ENCODE measurements at regions not wholly inside any gene's neighbourhood (a gene's known extent, or its start where the extent isn't known, plus 50 kb on each side); places are given as distances from the start of the nearest gene placed in this dataset.

DNA sequence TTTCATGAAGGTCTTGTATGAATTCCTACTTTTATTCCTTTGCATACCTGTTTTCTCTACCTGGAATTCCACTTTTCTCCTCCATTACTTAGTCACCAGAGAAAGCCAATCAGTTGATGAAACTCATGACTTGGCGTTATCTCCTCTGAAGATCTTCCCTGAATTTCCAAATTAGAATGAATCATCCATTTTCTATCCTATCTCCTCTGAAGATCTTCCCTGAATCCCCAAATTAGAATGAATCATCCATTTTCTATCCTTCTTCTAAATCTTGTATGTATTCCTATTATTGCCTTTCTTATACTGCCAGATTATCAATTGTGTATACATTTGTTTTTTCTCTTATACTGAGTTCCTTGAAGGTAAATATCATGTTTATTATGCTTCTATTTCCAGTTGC is 440.4 kb downstream of the CCDC85A start:
- no peak for ATAC-seq

DNA sequence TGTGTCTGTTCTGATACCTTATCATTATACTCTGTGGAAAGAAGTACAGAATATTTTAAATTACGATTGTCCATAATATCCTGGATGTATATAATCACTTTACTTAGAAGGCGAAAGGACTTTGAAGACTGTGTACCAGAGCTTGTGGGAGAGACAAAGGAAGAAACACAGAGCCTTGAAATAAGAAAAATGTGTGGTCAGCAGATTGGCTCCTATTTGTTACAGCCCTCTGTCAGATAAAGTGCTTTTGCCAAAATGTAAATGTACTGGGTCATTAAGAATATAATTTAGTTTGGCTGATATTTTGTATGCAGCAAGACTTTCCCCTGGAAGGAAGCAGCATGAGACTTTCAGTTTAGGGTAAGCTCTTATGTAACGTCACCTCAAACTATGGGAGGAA is 443.1 kb downstream of the CCDC85A start:
- no peak for ATAC-seq

DNA sequence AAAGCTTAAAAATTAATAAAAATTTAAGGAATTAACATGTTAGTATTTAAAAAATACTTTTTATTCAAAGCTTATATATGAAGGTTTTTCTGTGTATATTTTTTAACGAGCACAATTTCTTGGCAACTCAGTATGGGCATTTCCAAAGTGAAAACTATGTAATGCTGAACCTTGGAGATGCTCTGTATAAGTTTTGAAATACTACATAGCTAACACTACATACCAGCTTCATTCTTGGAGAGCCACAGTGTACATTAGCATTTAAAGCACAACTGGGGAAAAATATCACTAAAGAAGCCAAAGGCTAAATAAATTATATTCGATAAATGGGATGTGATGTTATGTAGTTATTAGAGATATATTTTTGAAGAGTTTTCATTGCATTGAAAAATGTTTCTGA is 446.5 kb downstream of the CCDC85A start:
- no peak for ATAC-seq

DNA sequence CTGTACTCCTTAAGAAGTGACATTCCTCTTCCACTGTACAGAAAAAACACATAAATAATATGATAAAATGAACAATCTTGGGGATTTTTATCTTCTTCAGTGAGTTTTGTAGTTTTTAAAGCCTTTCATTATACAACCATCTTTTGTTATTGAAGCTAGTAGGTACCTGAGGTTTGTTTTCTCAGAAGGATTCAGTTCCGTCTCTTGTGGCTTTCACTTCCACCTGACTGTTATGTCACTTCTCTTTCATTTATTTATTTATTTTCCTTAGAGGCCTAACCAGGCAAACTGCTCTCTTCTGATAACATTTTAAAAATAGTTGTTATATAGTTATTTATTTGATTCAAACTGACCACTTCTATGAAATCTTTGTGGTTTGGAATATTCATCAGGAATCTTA is 464.2 kb downstream of the CCDC85A start:
- no peak for ATAC-seq

DNA sequence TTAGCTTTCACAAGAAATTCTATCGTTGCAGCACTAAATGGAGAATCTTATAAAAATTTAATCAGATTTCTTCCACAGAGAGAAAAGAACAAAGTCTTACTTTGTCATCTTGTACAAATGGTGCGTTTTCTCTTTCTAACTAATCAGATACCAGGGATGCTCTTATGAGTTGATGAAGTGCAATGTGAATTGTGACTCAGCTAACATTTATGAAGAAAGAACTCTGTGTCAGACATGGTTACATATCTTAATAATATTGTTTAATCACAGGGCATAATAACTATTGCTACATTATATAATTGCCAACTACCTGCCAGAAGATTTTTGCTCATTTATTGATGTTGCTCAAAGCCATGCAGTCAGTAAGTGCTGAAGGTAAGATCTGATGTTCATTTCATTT is 465.0 kb downstream of the CCDC85A start:
- ATAC-seq: no peak

GRCh38 chr2:56654936-56655335 is 471.1 kb downstream of the CCDC85A start:
- no peak for ATAC-seq

GRCh38 chr2:56656826-56657225 is 473.0 kb downstream of the CCDC85A start:
- ATAC-seq: no peak

- ATAC-seq: no peak
Measured at GRCh38 chr2:56666777-56667176, 483.0 kb downstream of the CCDC85A start.

DNA sequence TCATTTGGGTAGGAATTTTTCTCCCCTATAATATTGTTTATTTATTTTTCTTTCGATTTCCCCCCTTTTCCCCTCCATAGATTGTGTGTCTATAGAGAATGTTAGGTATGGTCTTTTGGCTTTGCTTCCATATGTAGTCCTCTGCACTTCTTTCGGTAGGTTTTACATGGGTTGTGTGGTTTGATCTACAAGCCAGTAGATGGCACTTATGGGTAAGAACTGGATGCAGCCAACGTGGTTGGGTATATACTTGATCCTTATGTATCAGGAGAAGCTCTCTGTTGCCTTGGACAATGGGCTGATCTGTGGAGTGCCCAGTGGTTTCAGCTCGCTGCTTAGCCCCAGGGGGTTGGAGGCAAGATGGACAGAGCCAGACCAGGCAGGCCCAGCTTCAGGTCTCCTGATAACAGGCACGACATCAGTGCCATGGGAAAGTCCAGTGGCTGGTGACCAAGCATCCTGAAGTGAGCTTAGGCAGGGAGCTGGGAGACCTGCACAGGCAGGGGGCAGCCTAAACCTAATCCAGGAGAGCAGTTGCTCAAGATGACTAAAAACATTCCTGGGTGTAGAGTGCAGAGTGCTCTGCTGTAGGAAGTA is 488.3 kb downstream of the CCDC85A start:
- no peak for ATAC-seq

DNA sequence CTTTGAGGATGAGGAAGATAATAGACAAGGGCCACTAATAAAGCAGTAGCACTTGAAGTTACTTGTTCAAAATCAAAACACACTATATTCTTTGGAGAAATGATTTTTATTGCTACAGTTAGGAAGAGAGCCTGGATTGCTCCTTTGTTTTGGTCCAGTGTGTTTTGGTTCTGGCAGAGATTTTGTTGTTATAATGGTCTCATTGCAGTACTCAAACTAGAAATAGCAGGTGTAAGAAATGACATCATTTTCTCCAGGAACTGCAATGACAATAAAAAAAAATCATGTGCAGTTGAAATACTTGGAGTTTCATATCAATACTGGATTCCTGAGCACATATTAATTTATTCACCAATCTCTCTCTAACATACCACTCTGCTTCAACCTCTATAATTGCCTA is 490.3 kb downstream of the CCDC85A start:
- no peak for ATAC-seq

GRCh38 chr2:56676966-56677365 is 493.2 kb downstream of the CCDC85A start:
- no peak for ATAC-seq

- no peak for ATAC-seq
Measured at GRCh38 chr2:56680971-56681631, 497.3 kb downstream of the CCDC85A start.

- no peak for ATAC-seq
Measured at GRCh38 chr2:56681659-56682396, 498.0 kb downstream of the CCDC85A start.

DNA sequence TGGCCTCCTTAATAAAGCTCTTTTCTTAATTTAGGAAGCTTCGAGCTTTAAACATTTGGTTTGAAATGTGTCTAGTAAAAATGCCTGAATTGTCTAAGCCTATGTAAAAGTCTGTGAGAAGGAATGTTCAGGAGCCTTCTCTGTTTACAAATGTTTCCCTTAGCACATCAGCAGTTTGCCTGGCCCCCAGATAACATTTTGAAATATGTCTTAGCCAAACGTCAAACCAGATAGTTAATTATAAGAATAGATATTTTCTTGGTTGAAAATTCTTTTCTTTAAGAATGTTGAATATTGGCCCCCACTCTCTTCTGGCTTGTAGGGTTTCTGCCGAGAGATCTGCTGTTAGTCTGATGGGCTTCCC is 498.6 kb downstream of the CCDC85A start:
- no peak for ATAC-seq

- ATAC-seq: no peak
Measured at GRCh38 chr2:56684327-56684726, 500.5 kb downstream of the CCDC85A start.

DNA sequence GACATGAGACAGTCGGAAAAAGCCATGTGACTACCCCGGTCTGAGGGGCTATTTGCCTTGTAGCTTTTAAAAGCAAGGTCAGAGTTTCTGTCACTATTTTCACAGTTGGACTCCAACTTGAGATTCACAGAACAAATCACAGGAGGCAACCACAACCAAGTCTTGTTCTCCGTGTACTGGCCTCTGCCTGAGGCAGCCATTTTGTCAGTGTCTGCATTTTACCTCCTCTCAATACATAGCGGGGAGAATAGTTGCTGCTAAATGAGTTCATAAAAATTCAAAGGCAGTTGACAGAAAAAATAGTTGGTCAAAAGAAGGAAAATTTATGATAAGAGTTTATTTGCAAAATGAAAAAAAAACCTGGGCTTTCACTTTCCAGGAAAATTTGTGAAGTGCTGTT is 501.4 kb downstream of the CCDC85A start:
- ATAC-seq: no peak

DNA sequence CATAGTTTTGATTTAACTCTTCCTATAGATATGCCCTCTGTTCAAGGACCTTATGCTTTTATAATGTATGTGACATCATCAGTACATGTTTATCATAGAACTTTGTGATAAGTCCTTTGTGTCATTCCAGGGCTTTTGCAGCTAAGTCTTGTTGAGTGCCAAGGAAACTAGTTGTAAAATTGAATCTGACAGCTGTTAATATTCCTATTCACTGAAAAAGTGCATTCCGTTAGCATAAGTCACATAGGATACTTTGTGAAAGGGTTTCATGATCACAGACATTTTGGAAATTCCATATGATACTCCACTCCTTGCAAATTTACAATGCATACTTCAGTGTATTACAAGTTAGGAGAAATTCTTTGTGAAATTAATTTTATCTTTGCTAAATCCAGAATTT is 503.4 kb downstream of the CCDC85A start:
- ATAC-seq: no peak

- no peak for ATAC-seq
Measured at GRCh38 chr2:56688661-56689060, 504.9 kb downstream of the CCDC85A start.

DNA sequence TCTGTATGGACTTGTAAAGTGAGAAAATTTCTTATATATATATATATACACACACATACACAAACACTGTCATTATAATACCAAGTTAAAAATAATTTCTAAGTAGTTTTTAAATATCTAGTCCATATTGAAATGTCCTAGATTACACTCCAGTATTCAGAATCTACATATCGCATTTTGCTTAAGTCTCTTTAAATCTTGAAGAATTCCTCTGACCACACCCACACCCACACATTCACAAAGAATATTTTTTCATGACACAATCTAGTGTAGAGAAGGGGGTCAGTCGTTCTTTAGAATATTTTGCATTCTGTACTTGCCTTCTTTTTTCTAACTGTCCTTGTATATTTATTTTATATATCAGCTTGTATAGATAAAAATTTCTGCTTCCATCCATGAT is 509.7 kb downstream of the CCDC85A start:
- ATAC-seq: no peak

DNA sequence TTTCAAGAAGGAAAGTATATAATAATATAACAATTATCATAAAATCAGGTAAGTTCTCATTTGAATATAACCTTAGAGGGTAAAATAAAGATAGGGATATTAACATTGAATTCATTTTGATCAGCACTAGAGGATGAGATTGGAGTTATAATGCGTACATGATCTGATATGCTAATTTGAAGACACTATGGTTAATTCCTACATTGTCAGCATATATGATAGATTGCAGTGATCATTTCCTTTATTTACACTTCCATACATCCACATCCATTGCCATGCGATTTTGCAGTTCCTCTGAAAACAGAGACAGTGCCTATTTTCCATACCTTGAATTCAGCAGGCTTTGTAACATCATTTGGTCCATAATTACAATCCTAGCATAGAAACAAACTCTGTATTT is 519.2 kb downstream of the CCDC85A start:
- no peak for ATAC-seq

- ATAC-seq: no peak
Measured at GRCh38 chr2:56705713-56706112, 521.9 kb downstream of the CCDC85A start.

- ATAC-seq: no peak
Measured at GRCh38 chr2:56707218-56707617, 523.4 kb downstream of the CCDC85A start.

GRCh38 chr2:56707650-56708049 is 523.9 kb downstream of the CCDC85A start:
- ATAC-seq: no peak

DNA sequence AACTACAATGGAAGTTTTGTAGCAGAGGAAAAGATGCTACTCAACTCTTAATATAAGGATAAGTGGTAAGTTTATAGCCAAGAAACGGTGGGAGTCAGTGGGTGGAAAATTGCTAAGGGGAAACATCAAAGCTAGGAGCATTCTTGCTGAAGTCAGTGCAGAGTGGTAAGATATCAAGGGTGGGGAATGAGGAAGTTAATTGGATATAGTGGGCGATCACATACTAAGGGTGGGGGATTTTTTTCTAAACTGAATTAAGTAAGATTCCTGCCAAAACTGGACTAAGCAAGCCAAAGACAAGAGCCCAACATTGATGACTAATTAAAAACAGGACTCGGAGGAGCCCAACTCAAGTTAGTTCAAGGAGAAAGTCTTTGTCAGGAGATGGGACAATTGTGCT is 525.4 kb downstream of the CCDC85A start:
- no peak for ATAC-seq

Data from esophagus mucosa (tissue), 1 donor.